NCI-H146 treated with DMSO at 0.1 percent for 48 hours (cell line): ENCODE measurements at regions not wholly inside any gene's neighbourhood (a gene's known extent, or its start where the extent isn't known, plus 50 kb on each side); places are given as distances from the start of the nearest gene placed in this dataset.
"Not testable (repeated sequence)": the region's sequence is repeated elsewhere in the genome, so short reads cannot be mapped to it uniquely, and the experiment has no call there.

Experiments used
- DNase-seq: peaks from one replicate; lab custom pipeline; 2025; ENCODE audit not compliant: unreplicated experiment; lab: John Stamatoyannopoulos, UW

DNA sequence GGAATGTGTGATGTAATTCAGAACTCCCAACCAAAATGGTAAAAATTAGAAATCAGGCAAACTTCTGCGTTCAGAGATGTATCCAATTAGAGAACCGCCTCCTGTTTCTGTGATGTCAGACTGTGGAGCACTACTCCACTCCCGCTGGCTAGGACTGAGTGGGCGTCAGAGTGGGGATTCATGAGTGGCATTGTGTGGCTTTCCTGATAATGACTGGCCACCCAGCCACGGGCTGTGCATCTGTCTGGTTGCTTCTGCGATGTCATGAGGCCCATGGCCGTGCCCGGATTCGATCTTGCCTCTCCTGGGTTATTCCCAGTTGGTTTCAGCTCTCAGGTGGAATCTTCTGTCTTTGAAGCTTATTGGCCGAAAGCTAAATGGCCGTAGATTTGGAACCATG lies 87.1 kb upstream of the KCNA1 start:
- no peak for DNase-seq

DNA sequence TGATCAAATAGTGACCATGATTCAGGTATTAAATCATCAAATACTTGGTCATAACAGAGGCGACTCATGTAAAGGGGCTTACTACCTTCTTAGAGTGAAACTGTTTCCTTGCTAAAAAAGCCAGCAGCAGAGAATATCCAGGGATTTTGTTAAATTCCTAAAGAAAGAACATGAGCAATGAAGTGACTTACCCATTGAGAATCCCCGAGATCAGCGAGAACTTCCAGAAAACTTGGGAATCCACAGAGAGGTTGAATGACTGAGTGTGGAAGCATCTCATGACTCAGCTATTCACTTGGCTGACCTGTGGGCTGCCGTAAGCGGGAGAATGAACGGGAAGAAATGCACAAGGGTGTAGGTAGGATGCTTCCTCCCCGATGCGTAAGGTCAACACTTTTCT lies 85.3 kb upstream of the KCNA1 start:
- no peak for DNase-seq

- DNase-seq, result no peak
Measured at GRCh38 chr12:4825011-4825858, 84.5 kb upstream of the KCNA1 start.

GRCh38 chr12:4826909-4827308 lies 82.8 kb upstream of the KCNA1 start:
- DNase-seq, result no peak

- DNase-seq, result no peak
Measured at GRCh38 chr12:4828176-4828575, 81.5 kb upstream of the KCNA1 start.

GRCh38 chr12:4829161-4829792 lies 80.4 kb upstream of the KCNA1 start:
- DNase-seq, result no peak

DNA sequence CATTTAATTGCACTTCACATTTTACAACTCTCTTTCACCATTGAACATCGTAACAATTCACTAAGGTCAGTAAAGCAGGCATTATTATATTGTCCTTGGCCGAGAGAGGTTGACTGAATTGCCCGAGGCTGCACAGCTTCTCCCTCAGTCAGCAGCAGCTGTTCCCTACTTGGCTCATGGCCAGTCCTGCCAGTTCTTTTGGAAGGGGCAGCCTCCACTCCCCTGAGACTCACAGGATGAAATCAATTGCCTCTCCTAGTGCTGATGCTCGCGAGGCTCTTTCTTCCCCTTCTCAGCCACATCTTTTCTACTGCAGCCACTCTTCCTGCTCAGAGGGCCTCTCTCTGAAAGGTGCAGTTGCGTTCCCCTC lies 79.9 kb upstream of the KCNA1 start:
- no peak for DNase-seq

GRCh38 chr12:4830556-4831210 lies 79.0 kb upstream of the KCNA1 start:
- no peak for DNase-seq

GRCh38 chr12:4833053-4833452 lies 76.7 kb upstream of the KCNA1 start:
- no peak for DNase-seq

DNA sequence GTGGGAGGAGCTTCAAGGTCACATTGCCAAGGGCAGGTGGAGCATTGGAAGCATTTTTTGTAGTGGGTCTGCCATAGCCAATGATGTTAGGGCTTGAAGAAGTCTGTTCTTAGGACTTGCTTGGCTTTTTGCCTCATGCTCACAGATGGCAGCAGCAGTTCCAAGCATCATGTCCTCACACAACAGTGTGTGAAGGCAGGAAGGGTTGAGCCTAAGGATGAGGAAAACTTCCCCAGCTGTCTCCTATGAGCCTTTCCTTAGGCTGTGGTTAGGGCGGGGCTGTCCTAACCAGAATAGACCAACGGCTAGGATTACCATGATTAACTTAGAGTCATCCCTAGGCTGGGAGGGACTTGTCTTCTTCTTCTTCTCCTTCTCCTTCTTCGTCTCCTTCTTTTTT lies 76.2 kb upstream of the KCNA1 start:
- DNase-seq, result no peak

DNA sequence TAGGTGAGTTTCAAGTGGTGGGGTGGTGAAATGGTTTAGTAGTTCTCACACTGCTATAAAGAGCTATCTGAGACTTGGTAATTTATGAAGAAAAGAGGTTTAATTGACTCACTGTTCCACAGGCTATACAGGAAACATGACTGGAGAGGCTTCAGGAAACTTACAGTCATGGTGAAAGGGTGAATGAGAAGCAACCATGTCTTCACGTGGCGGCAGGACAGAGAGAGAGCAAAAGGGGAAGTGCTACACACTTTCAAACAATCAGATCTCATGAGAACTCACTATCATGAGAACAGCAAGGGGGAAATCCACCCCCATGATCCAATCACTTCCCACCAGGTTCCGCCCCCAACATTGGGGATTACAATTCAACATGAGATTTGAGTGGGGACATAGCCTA lies 67.3 kb upstream of the KCNA1 start:
- DNase-seq, result not testable (repeated sequence)

DNA sequence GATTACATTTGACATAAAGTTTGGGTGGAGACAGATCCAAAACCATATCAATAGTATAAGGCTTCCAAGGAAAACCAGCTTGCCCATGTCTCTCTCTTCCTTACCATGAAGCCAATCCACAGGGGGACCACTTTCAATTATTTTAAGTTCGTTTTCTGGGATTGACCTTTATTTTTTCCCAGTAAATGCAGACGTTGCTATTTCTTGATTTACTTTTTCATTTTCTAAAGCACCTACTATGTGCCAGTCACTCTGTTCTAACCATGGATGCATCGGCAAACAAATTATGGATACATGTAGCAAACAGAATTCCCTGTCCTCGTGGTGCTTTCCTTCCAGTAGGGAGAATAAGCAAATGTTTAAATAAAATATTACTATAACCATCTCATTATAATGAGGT lies 65.8 kb upstream of the KCNA1 start:
- no peak for DNase-seq

DNA sequence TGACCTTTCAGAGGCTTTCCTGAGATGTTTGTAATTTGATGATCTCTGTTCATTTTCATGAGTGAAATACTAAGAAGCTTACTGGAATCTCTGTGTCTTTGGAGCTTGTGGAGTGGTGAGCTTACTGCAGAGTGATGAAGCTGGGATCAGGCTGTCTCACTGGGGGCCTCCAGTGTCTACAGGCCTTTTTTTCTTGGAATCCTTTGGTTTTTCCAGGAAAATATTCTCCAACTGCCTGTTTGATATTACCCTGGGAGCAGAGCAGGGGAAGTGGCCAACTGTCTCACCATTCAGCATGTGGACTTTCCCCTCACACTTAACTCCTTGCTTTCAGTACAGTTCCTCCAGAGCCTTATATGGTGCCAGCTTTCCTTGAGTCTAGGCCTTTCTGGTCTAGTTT lies 62.0 kb upstream of the KCNA1 start:
- no peak for DNase-seq

DNA sequence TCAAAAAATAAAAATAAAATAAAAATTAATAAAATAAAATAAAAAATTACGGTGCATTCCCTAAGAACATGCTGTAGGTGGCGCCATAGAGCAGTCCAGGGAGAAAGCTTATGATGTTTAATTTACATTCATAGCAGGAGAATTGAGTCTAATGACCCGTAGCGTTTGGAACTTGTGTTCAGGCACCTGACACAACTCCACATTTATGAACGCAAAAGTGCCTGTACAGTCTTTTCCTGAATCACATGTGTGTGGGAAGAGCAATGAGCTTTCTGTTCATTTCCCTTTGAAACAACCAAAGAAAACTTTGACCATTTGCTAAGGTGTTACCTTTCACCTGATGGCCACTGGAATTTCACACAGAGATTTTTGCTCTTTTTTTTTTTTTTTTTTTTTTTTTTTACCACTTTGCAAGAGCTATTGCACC lies 60.6 kb upstream of the KCNA1 start:
- peak; percentile 10 for DNase-seq

- DNase-seq, result no peak
Measured at GRCh38 chr12:4849795-4850345, 59.8 kb upstream of the KCNA1 start.

DNA sequence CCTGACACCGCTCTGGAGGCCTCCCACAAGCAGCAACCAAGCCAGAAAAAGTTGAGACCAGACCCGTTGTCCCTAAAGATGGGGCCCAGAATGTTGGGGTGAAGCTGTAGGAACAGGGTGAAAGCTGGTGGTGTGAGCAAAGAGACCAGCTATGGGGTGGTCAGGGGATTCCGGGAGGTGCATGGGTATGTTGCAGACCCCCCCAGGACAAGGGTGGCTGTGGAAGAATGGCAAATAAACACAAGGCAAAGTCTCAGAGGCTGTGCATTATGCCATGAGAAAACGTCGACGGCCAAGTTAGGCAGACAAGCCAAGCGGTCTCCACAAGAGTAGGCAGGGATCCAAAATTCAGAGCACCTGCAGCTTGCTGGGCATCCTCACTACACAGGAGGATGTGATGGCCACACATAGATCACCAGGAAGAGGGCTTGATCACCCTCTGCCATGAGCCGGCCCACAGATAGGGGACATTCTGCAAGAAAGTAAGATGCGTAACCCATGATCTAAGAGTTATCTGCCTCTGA lies 58.8 kb upstream of the KCNA1 start:
- no peak for DNase-seq

DNA sequence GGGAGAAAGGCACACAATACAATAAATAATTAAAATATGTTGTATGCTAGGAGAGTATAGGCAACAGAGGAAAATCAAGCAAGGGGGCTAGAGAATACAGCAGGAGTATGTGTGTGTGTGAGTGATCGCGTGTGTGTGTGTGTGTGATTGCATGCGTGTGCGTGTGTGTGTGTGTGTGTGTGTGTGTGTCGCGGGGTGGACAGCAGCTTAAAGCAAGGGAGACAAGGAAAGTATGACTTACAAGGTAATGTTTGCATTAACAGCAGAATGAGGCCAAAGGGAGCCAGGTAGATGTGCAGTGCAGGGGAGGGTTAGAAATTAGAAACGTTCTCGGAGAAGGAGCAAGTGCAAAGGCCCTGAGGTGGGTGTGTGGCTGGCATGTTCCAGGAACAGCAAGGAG lies 57.4 kb upstream of the KCNA1 start:
- no peak for DNase-seq

DNA sequence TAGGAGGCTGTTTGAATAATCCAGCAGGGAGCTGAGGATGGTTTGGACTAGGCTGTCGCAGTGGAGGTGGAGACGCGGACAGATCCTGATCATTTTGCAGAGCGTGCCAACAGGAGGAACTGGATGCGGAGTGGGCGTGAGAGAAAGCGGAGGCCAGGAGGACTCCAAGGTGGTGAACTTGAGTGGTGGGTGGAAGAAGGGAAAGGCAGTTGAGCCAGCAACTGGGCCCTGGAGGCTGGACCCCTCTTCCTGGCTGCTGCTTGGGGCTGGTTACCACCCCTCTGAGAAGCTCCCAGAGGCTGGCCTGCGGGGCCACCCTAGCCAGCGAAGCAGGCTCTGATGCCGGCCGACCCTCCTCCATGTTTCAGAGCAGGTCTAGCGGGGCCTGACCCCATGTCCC lies 56.8 kb upstream of the KCNA1 start:
- DNase-seq, result no peak

GRCh38 chr12:4855121-4855924 lies 54.4 kb upstream of the KCNA1 start:
- DNase-seq, result peak; percentile 76

GRCh38 chr12:4856596-4856995 lies 53.1 kb upstream of the KCNA1 start:
- no peak for DNase-seq
